IMR-90 (cell line): ENCODE measurements at regions not wholly inside any gene's neighbourhood (a gene's known extent, or its start where the extent isn't known, plus 50 kb on each side); places are given as distances from the start of the nearest gene placed in this dataset.

Experiments used
- ATAC-seq: fragments of 200-7000 bp; cut with Tn5 transposase; 2 replicates; pipeline ENCODE4 v1.9.1; 2020; ENCODE audit warnings: low read depth, mild to moderate bottlenecking, moderate library complexity
- BruUV-seq: library from RNA; stranded (reverse); fragments of 400-500 nt; replicated peaks from 2 replicates; lab custom pipeline; 2021; lab: Mats Ljungman, UMichigan
- CTCF ChIA-PET: fragments of 300-600 bp; formaldehyde crosslinking; extraction: SDS; loops from one replicate; lab custom pipeline; 2021; ENCODE audit warnings: antibody characterized with exemption; lab: Yijun Ruan, JAX
- POLR2A ChIA-PET: fragments of 300-600 bp; sonication (Branson Sonifier 250); formaldehyde crosslinking; loops from one replicate; lab custom pipeline; 2022; ENCODE audit warnings: antibody characterized with exemption; ENCODE audit not compliant: unreplicated experiment; lab: Charles Lee
- DNase-seq: peaks from one replicate; pipeline ENCODE4 v3.0.0; 2013
- H2AFZ ChIP-seq: replicated peaks from 2 replicates; pipeline ENCODE3; 2013; ENCODE audit warnings: low read length, mild to moderate bottlenecking; ENCODE audit not compliant: poor library complexity
- H2AK5ac ChIP-seq: 2 replicates; pipeline ENCODE4 v1.6.1; 2013; ENCODE audit warnings: low read depth, low read length, inconsistent platforms
- H2AK9ac ChIP-seq: replicated peaks from 2 replicates; pipeline ENCODE3; 2013; ENCODE audit warnings: mild to moderate bottlenecking, low read depth, low read length, moderate library complexity; ENCODE audit not compliant: poor library complexity
- H2BK120ac ChIP-seq: 2 replicates; pipeline ENCODE4 v1.6.1; 2013; ENCODE audit warnings: low read depth, low read length, inconsistent platforms
- H2BK15ac ChIP-seq: 3 replicates; pipeline ENCODE4 v1.6.1; 2013; ENCODE audit warnings: low read depth, low read length, inconsistent platforms
- H2BK20ac ChIP-seq: 2 replicates; pipeline ENCODE4 v1.6.1; 2013; ENCODE audit warnings: low read depth, mild to moderate bottlenecking, inconsistent platforms, low read length, moderate library complexity
- H2BK5ac ChIP-seq: 2 replicates; pipeline ENCODE4 v1.6.1; 2013; ENCODE audit warnings: mild to moderate bottlenecking, low read depth, low read length, inconsistent platforms; ENCODE audit not compliant: poor library complexity, severe bottlenecking
- H3K14ac ChIP-seq: replicated peaks from 2 replicates; pipeline ENCODE4 v1.6.1; 2013; ENCODE audit warnings: low read depth, low read length, inconsistent platforms
- H3K18ac ChIP-seq: 2 replicates; pipeline ENCODE4 v1.6.1; 2013; ENCODE audit warnings: low read depth, low read length, control low read depth
- H3K23ac ChIP-seq: 2 replicates; pipeline ENCODE4 v1.6.1; 2013; ENCODE audit warnings: low read depth, low read length, inconsistent platforms
- H3K27ac ChIP-seq: 2 replicates; pipeline ENCODE4 v1.5.1; 2013; ENCODE audit warnings: mild to moderate bottlenecking, control low read depth, low read length; ENCODE audit not compliant: insufficient read depth
- H3K27me3 ChIP-seq: 2 replicates; pipeline ENCODE4 v1.6.1; 2013; ENCODE audit warnings: low read length; ENCODE audit not compliant: control insufficient read depth, insufficient read depth
- H3K36me3 ChIP-seq: 2 replicates; pipeline ENCODE4 v1.6.1; 2013; ENCODE audit warnings: low read length, mixed read lengths; ENCODE audit not compliant: control insufficient read depth, insufficient read depth
- H3K4ac ChIP-seq: 2 replicates; pipeline ENCODE4 v1.6.1; 2013; ENCODE audit warnings: low read depth, low read length, inconsistent platforms
- H3K4me1 ChIP-seq: 2 replicates; pipeline ENCODE4 v1.6.1; 2013; ENCODE audit warnings: low read length, mixed read lengths; ENCODE audit not compliant: control insufficient read depth, insufficient read depth
- H3K4me2 ChIP-seq: 2 replicates; pipeline ENCODE4 v1.6.1; 2013; ENCODE audit warnings: low read depth, mild to moderate bottlenecking, control low read depth, low read length, moderate library complexity
- H3K4me3 ChIP-seq: 2 replicates; pipeline ENCODE4 v1.5.1; 2013; ENCODE audit warnings: low read depth, mild to moderate bottlenecking, control low read depth, low read length, moderate library complexity; ENCODE audit not compliant: insufficient read depth
- H3K56ac ChIP-seq: 2 replicates; pipeline ENCODE4 v1.6.1; 2013; ENCODE audit warnings: low read length, inconsistent platforms; ENCODE audit not compliant: insufficient read depth; ENCODE audit errors: extremely low read depth
- H3K79me1 ChIP-seq, 2 experiments: 2 replicates each; pipeline ENCODE4 v1.6.1; 2013; ENCODE audit warnings: low read length in 2 of 2, inconsistent platforms in 1 of 2, low read depth in 1 of 2
- H3K9ac ChIP-seq: 2 replicates; pipeline ENCODE4 v1.6.1; 2013; ENCODE audit warnings: low read depth, low read length, control low read depth
- H3K9me1 ChIP-seq: 2 replicates; pipeline ENCODE4 v1.6.1; 2013; ENCODE audit warnings: low read length, inconsistent platforms; ENCODE audit not compliant: insufficient read depth
- H3K9me3 ChIP-seq: 2 replicates; pipeline ENCODE4 v1.6.1; 2013; ENCODE audit warnings: low read length; ENCODE audit not compliant: control insufficient read depth, insufficient read depth
- H4K20me1 ChIP-seq: 2 replicates; pipeline ENCODE4 v1.6.1; 2013; ENCODE audit warnings: low read length, inconsistent platforms; ENCODE audit not compliant: insufficient read depth
- H4K5ac ChIP-seq: 2 replicates; pipeline ENCODE4 v1.6.1; 2013; ENCODE audit warnings: mild to moderate bottlenecking, low read depth, low read length, control low read depth
- H4K8ac ChIP-seq, 2 experiments: 2 replicates each; pipeline ENCODE4 v1.6.1; 2013; ENCODE audit warnings: low read depth in 2 of 2, low read length in 2 of 2, control low read depth in 1 of 2, inconsistent platforms in 1 of 2
- H4K91ac ChIP-seq: 2 replicates; pipeline ENCODE4 v1.6.1; 2013; ENCODE audit warnings: low read depth, low read length, inconsistent platforms; ENCODE audit not compliant: insufficient read depth
- BHLHE40 ChIP-seq: fragments of 150-350 bp; IDR thresholded peaks from 2 replicates; pipeline ENCODE4 v1.6.1; 2016; ENCODE audit warnings: mild to moderate bottlenecking, low read depth, low read length
- CEBPB ChIP-seq: IDR thresholded peaks from 2 replicates; pipeline ENCODE4 v1.6.1; 2012; ENCODE audit warnings: low read depth, low read length, improper control_type of control experiment
- CHD1 ChIP-seq: IDR thresholded peaks from 2 replicates; pipeline ENCODE4 v1.6.1; 2012; ENCODE audit warnings: low read depth, low read length, improper control_type of control experiment
- CTCF ChIP-seq: conservative IDR thresholded peaks from 2 replicates; pipeline ENCODE4 v1.5.1; 2012; ENCODE audit warnings: mild to moderate bottlenecking, low read depth, low read length, improper control_type of control experiment
- ELK1 ChIP-seq: fragments of 150-350 bp; IDR thresholded peaks from 2 replicates; pipeline ENCODE4 v1.6.1; 2016; ENCODE audit warnings: low read depth, mild to moderate bottlenecking, low read length, moderate library complexity, borderline replicate concordance
- MAFK ChIP-seq: IDR thresholded peaks from 2 replicates; pipeline ENCODE4 v1.6.1; 2012; ENCODE audit warnings: low read depth, low read length, improper control_type of control experiment
- MAZ ChIP-seq: IDR thresholded peaks from 2 replicates; pipeline ENCODE4 v1.6.1; 2012; ENCODE audit warnings: low read depth, mild to moderate bottlenecking, low read length, improper control_type of control experiment, moderate library complexity, borderline replicate concordance
- MXI1 ChIP-seq: IDR thresholded peaks from 2 replicates; pipeline ENCODE4 v1.6.1; 2012; ENCODE audit warnings: low read depth, mild to moderate bottlenecking, low read length, moderate library complexity, borderline replicate concordance
- NFE2L2 ChIP-seq: fragments of 150-350 bp; IDR thresholded peaks from 2 replicates; pipeline ENCODE4 v1.6.1; 2016; ENCODE audit warnings: low read depth, mild to moderate bottlenecking, low read length
- POLR2A ChIP-seq: IDR thresholded peaks from 2 replicates; pipeline ENCODE4 v1.6.1; 2012; ENCODE audit warnings: mild to moderate bottlenecking, low read depth, low read length
- RCOR1 ChIP-seq: IDR thresholded peaks from 2 replicates; pipeline ENCODE4 v1.6.1; 2012; ENCODE audit warnings: mild to moderate bottlenecking, low read length, improper control_type of control experiment; ENCODE audit not compliant: insufficient replicate concordance
- RFX5 ChIP-seq: IDR thresholded peaks from 2 replicates; pipeline ENCODE4 v1.8.0; 2012; ENCODE audit warnings: low read depth, mild to moderate bottlenecking, low read length, moderate library complexity
- SMC3 ChIP-seq: fragments of 150-350 bp; IDR thresholded peaks from 2 replicates; pipeline ENCODE4 v1.6.1; 2016; ENCODE audit warnings: low read depth, mild to moderate bottlenecking, antibody characterized with exemption, low read length, moderate library complexity
- WGBS, 2 experiments: methylation state at CpG; one replicate each; pipeline versions ENCODE4 v1.1.5 to v1.1.7; 2013; ENCODE audit warnings: missing lambda C conversion rate in 2 of 2; ENCODE audit not compliant: insufficient read length in 1 of 2; ENCODE audit errors: extremely low coverage in 2 of 2; 5-methylcytosine and 5-hydroxymethylcytosine counted together
- dilution Hi-C: fragments of 300-500 bp; cut with HindIII; formaldehyde crosslinking; loops from one replicate; pipeline ENCODE4 v1.14.3; 2018; ENCODE audit warnings: low sequenced_read_pairs; ENCODE audit not compliant: unreplicated experiment
- in situ Hi-C: fragments of 300-500 bp; cut with MboI; formaldehyde crosslinking; loops from 3 replicates; pipeline ENCODE4 v1.14.3; 2019; ENCODE audit warnings: low sequenced_read_pairs, inconsistent platforms, mixed read lengths
- intact Hi-C: fragments of 100-400 bp; cut with micrococcal nuclease; formaldehyde crosslinking; loops from 2 replicates; pipeline ENCODE4 v1.10.0; 2022

- no peak overlapping the region for H3K18ac ChIP-seq
Observed at GRCh38 chr14:37972941-37973887, 234.5 kb upstream of the SSTR1 start.

More at GRCh38 chr14:37972941-37973887, 234.5 kb upstream of the SSTR1 start:
- no peak overlapping the region for H3K14ac ChIP-seq
- no peak overlapping the region for H2AK9ac ChIP-seq
- no peak overlapping the region for H2BK15ac ChIP-seq
- H3K23ac ChIP-seq, result no peak overlapping the region
- in situ Hi-C loops, result no loop called here
- no peak overlapping the region for H3K27ac ChIP-seq
- no peak overlapping the region for H2BK20ac ChIP-seq
- H3K4me3 ChIP-seq, result no peak overlapping the region
- no peaks in the 10 kb centered on the region for H3K36me3 ChIP-seq
- no peak overlapping the region for H3K4me2 ChIP-seq
- no peak overlapping the region for H4K5ac ChIP-seq
- no peaks in the 10 kb centered on the region for H3K27me3 ChIP-seq
- intact Hi-C loops, result no loop called here
- ATAC-seq, result no peak; the same call in 1 of the 2 replicates
- no peaks in the 10 kb centered on the region for H3K79me1 ChIP-seq
- CTCF ChIA-PET, result no interaction called here
- H3K4ac ChIP-seq, result no peak overlapping the region
- no peaks in the 10 kb centered on the region for H3K9me1 ChIP-seq
- H2AFZ ChIP-seq, result no peak overlapping the region
- H2AK5ac ChIP-seq, result no peak overlapping the region
- H4K8ac ChIP-seq, result no peak overlapping the region
- TF ChIP-seq SMC3 (no peak), MAZ (no peak), ELK1 (no peak), MAFK (no peak), CTCF (no peak), BHLHE40 (no peak), NFE2L2 (no peak), MXI1 (no peak), CHD1 (no peak), RCOR1 (no peak), POLR2A (no peak), RFX5 (no peak), CEBPB (no peak)
- H3K9ac ChIP-seq, result no peak overlapping the region
- H2BK120ac ChIP-seq, result no peak overlapping the region
- no peak overlapping the region for H2BK5ac ChIP-seq
- DNase-seq, result no peak
- no TSS peak for BruUV-seq
- no CpG with 5 or more reads among the region's 7 CpGs for WGBS, 2 experiments
- dilution Hi-C loops, result no loop called here
- H3K9me3 ChIP-seq, result no peaks in the 10 kb centered on the region
- POLR2A ChIA-PET, result no interaction called here
- no peaks in the 10 kb centered on the region for H4K20me1 ChIP-seq
- no peak overlapping the region for H4K91ac ChIP-seq
- no peak overlapping the region for H3K56ac ChIP-seq
- H3K4me1 ChIP-seq, result no peaks in the 10 kb centered on the region
